Esophagus squamous epithelium (tissue), 5 donors: ENCODE measurements at regions not wholly inside any gene's neighbourhood (a gene's known extent, or its start where the extent isn't known, plus 50 kb on each side); places are given as distances from the start of the nearest gene placed in this dataset.
A peak's percentile ranks its signal among the peaks of the same experiment; 100 is the strongest.

Experiments
- DNase-seq: peaks from one replicate; lab custom pipeline; 2025; lab: John Stamatoyannopoulos, UW
- H3K27ac ChIP-seq, 4 donors: fragments of 200-600 bp; sonication (generic); one replicate each; pipeline ENCODE4 v1.5.1; 2016 to 2019; ENCODE audit warnings: mild to moderate bottlenecking in 1 of 4
- H3K27me3 ChIP-seq, 4 donors: fragments of 200-600 bp; sonication (generic); 1 replicate in 3 of 4; 2 replicates in 1 of 4; pipeline versions ENCODE4 v1.5.1 to v1.6.0; 2017 to 2021; ENCODE audit warnings: antibody characterized with exemption in 1 of 4
- H3K36me3 ChIP-seq, 3 donors: fragments of 200-600 bp; sonication (generic); one replicate each; pipeline ENCODE4 v1.5.1; 2016 to 2019
- H3K4me1 ChIP-seq, 3 donors: fragments of 200-600 bp; sonication (generic); one replicate each; pipeline ENCODE4 v1.5.1; 2017 to 2019
- H3K4me3 ChIP-seq, 4 donors: fragments of 200-600 bp; sonication (generic); 1 replicate in 3 of 4; 2 replicates in 1 of 4; pipeline ENCODE4 v1.5.1; 2016 to 2019; ENCODE audit warnings: mild to moderate bottlenecking in 2 of 4, moderate library complexity in 1 of 4
- H3K9me3 ChIP-seq, 3 donors: fragments of 200-600 bp; sonication (generic); one replicate each; pipeline ENCODE4 v1.5.1; 2016 to 2019
- CTCF ChIP-seq, 6 experiments: fragments of 450-650 bp in 4 of 6; fragments of 200-600 bp in 2 of 6; sonication (generic) in 2 of 6; IDR thresholded peaks; one replicate each; pipeline ENCODE4 v1.5.1; 2016 to 2019; ENCODE audit warnings: antibody characterized with exemption in 6 of 6, mild to moderate bottlenecking in 4 of 6, moderate library complexity in 4 of 6
- POLR2A ChIP-seq, 4 donors: fragments of 450-650 bp; IDR thresholded peaks; one replicate each; pipeline ENCODE4 v1.6.1; 2017; ENCODE audit warnings: antibody characterized with exemption in 4 of 4, mild to moderate bottlenecking in 4 of 4, moderate library complexity in 3 of 4
- WGBS, 2 donors: methylation state at CpG; one replicate each; pipeline ENCODE4 v1.1.5; 2018; 5-methylcytosine and 5-hydroxymethylcytosine counted together
- intact Hi-C: fragments of 100-400 bp; cut with DNase I; formaldehyde crosslinking; loops from one replicate; pipeline ENCODE4 v1.15.0; 2022
- donor health status: DM: yes; HTN: yes; CAD: no.

- no peak for DNase-seq
- TF ChIP-seq CTCF (IDR thresholded peaks at IDR 0.05) (no peak), POLR2A (IDR thresholded peaks at IDR 0.05) (no peak)
- intact Hi-C loops, result no loop called here
- Histone ChIP-seq H3K27me3 (peaks cover 0 to 41% (median 0%) of the 10 kb centered on the region in 4 donors), H3K27ac (no peak overlapping the region), H3K9me3 (peaks cover 0 to 5% (median 0%) of the 10 kb centered on the region in 3 donors), H3K4me3 (no peak overlapping the region), H3K4me1 (no peaks in the 10 kb centered on the region), H3K36me3 (no peaks in the 10 kb centered on the region)
- WGBS, 2 donors, result 49 to 55% methylated on average over 2 of the region's 2 CpGs
These were observed 183.9 kb downstream of the PTPRU start for GRCh38 chr1:29420202-29420601.

GRCh38 chr1:29417971-29418370, 181.6 kb downstream of the PTPRU start:
- no peak for TF ChIP-seq POLR2A (IDR thresholded peaks at IDR 0.05)
- no peak for TF ChIP-seq CTCF (IDR thresholded peaks at IDR 0.05)
- Histone ChIP-seq H3K4me3 (no peak overlapping the region), H3K4me1 (no peaks in the 10 kb centered on the region), H3K27ac (no peak overlapping the region), H3K9me3 (peaks cover 0 to 5% (median 0%) of the 10 kb centered on the region in 3 donors), H3K27me3 (peaks cover 0 to 43% (median 0%) of the 10 kb centered on the region in 4 donors), H3K36me3 (no peaks in the 10 kb centered on the region)
- 66 to 82% methylated on average over 5 of the region's 5 CpGs for WGBS, 2 donors
- intact Hi-C loops, result no loop called here
- DNase-seq, result no peak

- Histone ChIP-seq H3K9me3 (peaks cover 0 to 5% (median 0%) of the 10 kb centered on the region in 3 donors), H3K27ac (peak overlapping the region in 2 of 4 donors; percentile 55 to 57), H3K4me3 (no peak overlapping the region), H3K4me1 (no peaks in the 10 kb centered on the region), H3K36me3 (no peaks in the 10 kb centered on the region), H3K27me3 (peaks cover 0 to 50% (median 0%) of the 10 kb centered on the region in 4 donors)
- 76 to 81% methylated on average over 8 to 10 of the region's 14 CpGs for WGBS, 2 donors
- intact Hi-C loops, result no loop called here
- DNase-seq, result no peak
- TF ChIP-seq CTCF (IDR thresholded peaks at IDR 0.05), result no peak
- no peak for TF ChIP-seq POLR2A (IDR thresholded peaks at IDR 0.05)
These were observed 181.0 kb downstream of the PTPRU start for GRCh38 chr1:29417147-29417858.

- Histone ChIP-seq H3K4me3 (no peak overlapping the region), H3K27ac (peak overlapping the region in 2 of 4 donors; percentile 55 to 57), H3K9me3 (peaks cover 0 to 5% (median 0%) of the 10 kb centered on the region in 3 donors), H3K27me3 (peaks cover 0 to 51% (median 0%) of the 10 kb centered on the region in 4 donors), H3K4me1 (no peaks in the 10 kb centered on the region), H3K36me3 (no peaks in the 10 kb centered on the region)
- TF ChIP-seq POLR2A (IDR thresholded peaks at IDR 0.05) (no peak), CTCF (IDR thresholded peaks at IDR 0.05) (no peak)
- 52 to 53% methylated on average over 9 to 10 of the region's 13 CpGs for WGBS, 2 donors
- no peak for DNase-seq
- intact Hi-C loops, result no loop called here
These were observed 180.2 kb downstream of the PTPRU start for GRCh38 chr1:29416267-29417146.

- no peak overlapping the region for H3K27ac ChIP-seq
- DNase-seq, result no peak
- H3K36me3 ChIP-seq, result no peaks in the 10 kb centered on the region
- peaks cover 0 to under 1% (median 0%) of the 10 kb centered on the region in 3 donors for H3K9me3 ChIP-seq
- TF ChIP-seq POLR2A (IDR thresholded peaks at IDR 0.05) (no peak), CTCF (IDR thresholded peaks at IDR 0.05) (no peak)
- H3K27me3 ChIP-seq, result peaks cover 0 to 48% (median 0%) of the 10 kb centered on the region in 4 donors
- intact Hi-C loops, result no loop called here
- 22 to 65% methylated on average over 3 of the region's 3 CpGs for WGBS, 2 donors
- no peak overlapping the region for H3K4me3 ChIP-seq
- no peaks in the 10 kb centered on the region for H3K4me1 ChIP-seq
These were observed 179.5 kb downstream of the PTPRU start for GRCh38 chr1:29415861-29416260.
